ENCODE measurements at regions not wholly inside any gene's neighbourhood (a gene's known extent, or its start where the extent isn't known, plus 50 kb on each side); places are given as distances from the start of the nearest gene placed in this dataset.
"Not testable (repeated sequence)": the region's sequence is repeated elsewhere in the genome, so short reads cannot be mapped to it uniquely, and the experiment has no call there.

GRCh38 chr1:91148641-91149069, 126.8 kb upstream of the ZNF644 start:
- no peak for DNase-seq

GRCh38 chr1:91141858-91142257, 120.0 kb upstream of the ZNF644 start:
- DNase-seq = no peak

- no peak for DNase-seq
Observed at GRCh38 chr1:91138959-91139358, 117.1 kb upstream of the ZNF644 start.

DNA sequence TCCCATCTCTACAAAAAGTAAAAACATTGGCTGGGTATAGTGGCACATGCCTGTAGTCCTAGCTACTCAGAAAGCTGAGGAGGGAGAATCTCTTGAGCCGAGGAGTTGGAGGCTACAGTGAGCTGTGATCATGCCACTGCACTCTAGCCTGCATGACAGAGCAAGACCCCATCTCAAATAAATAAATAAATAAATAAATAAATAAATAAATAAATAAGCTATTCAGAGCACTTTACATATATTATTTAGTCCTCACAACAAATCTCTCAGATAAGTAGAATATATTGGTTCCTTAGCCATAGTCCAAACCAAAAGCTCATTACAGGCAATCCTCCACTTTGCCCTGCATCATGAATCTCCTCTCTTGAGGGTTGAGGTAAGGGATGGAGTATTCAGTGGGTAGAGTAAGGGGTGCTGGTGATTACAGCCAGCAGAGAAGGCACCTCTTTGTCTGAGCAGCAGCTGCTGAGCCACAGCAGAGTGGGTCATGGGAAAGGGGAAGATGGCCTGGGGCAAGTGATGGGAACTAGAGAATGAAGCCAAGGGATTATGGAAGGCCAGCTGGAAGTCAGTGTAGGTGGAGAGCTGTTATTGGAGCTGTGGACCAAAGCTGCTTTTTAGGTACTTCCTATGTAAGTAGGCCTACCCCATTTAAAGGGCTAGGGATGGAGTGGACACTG, 115.5 kb upstream of the ZNF644 start:
- no peak for DNase-seq

- DNase-seq = no peak
Observed at GRCh38 chr1:91135799-91136198, 114.0 kb upstream of the ZNF644 start.

GRCh38 chr1:91133248-91133647, 111.4 kb upstream of the ZNF644 start:
- no peak for DNase-seq

GRCh38 chr1:91130256-91130985, 108.6 kb upstream of the ZNF644 start:
- DNase-seq = no peak

DNA sequence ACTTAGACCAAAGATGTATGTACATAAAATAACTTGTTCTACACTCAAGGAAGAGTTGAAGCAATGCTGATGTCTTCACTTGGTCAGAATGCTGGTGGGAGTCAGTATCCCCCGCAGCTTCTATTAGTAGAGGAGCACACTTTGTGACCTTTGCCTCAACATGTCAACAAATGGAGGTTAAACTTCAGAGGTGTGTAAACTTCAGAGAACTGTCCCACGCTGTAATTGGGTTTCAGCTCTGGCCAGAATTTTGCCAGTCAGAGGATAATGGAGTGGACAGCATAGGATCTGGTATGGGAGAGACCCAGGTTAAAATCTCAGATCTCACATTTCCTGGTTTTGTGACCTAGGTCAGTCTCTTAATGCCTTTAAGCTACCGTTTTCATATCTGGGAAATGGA, 107.6 kb upstream of the ZNF644 start:
- no peak for DNase-seq

DNA sequence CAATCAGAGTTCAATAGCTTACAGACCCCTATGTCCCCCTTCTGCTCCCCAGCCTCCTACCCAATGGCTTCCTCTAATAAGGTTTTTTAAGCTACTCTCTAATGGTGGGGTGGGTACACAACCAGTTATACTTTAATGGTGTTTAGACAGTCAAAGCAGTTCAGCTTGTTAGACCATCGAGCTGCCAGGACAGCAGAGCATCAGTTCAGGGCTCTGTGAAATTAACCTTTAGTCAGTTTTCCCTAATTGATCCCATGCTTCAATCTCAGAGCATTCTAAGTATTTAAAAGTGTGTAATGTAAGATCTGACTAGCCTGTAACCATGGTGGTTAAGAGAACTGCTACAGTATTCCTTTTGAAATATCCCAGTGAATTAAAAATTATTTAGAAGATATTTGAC, 107.2 kb upstream of the ZNF644 start:
- no peak for DNase-seq

DNA sequence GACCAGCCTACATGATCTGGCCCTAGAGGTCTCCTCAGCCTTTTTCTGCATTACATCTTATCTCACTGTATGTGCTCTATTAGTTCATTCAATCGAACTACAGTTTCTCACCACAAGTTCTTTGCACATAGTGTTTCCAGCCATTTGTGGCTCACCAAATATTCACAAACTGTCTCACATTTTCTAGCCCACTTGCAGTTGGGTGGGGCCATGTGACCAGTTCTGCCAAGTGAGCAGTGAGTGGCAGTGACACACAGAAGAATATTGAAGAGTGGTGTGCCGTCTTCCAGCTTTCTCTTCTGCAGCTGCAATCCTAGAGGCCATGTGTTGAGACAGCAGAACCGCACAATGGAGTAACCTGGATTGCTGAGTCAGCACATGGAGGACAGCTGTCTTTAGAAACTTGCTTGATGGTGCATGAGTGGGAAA, 103.2 kb upstream of the ZNF644 start:
- peak in 1 of 2 donors; percentile 29 for DNase-seq

DNA sequence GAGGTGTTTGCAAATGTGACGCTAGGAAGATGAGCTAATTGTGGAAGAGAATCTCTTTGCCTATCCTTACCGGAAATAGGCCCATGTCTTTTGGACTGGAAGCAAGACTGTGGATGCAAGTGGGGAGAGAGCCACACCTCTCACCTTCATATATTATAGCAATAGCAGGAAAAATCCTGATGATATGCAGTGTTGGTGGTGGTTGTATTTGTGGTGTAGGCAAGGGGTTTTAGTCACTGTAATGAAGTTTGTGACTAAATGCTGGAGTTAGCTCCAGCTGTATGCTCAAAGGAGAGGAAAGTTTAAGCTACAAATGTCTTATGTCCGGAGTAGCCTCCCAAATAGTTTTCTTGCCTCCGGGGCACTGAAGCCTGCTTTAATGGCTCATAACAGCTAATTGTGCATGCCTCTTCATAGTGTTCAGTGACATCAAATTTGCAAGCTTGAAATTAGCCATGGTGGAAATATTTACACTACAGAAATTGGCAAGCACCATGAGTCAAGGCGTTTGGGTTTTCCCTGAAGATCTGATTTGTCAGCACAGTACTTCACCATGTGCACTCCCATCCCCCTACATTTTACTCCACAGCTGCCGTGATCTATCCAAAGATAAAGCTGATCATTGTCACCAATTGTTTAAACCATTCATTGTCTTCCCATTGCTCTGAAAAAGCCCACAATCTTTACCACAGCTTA, 102.6 kb upstream of the ZNF644 start:
- no peak for DNase-seq

GRCh38 chr1:91123773-91124172, 101.9 kb upstream of the ZNF644 start:
- no peak for DNase-seq

DNA sequence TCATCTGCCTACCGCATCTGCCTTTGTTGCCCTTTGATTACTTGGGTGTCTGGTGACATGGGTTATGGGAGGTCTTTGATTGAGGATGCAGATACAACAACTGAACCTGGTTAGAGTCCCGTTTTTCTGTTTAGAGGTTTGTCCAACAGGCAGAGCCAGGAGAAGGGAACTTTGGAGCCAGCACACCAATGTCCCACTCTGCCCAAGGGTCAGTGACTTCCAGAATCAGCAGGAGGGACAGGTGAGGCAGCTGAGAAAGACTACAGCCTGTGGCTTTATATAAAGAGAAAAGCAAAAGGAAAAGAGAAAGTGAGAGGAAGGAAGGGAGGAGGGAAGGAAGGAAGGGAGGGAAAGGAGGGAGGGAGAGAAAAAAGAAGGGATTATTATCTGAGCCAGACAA, 101.5 kb upstream of the ZNF644 start:
- no peak for DNase-seq

DNA sequence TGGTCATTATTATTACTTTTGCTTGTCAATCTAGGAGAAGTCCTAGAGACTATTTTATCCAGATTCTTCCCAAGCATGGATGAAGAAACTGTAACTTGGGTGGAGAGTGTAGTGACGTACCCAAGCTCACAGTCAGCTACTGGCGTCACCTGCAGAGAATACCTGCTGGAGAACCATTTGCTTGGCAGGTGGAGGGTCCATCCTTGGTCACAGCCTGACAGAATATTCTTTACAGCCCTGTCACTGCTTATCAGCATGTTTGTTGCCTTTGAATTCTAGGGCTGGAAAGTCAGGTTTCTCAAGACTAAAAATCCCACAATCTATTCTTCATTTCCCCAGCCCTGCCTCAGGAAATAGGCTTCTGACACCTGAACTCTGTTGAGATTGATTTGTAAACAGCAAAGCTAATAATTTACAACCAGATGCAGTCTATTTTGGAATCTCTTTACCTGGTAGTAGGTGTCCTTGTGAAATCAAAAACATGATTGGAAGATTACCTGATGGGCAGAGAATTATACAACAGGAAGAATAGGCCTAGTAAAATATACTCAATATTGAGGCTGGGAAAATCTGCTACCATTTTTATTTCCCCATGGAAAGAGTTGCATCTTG, 100.4 kb upstream of the ZNF644 start:
- DNase-seq = no peak

DNA sequence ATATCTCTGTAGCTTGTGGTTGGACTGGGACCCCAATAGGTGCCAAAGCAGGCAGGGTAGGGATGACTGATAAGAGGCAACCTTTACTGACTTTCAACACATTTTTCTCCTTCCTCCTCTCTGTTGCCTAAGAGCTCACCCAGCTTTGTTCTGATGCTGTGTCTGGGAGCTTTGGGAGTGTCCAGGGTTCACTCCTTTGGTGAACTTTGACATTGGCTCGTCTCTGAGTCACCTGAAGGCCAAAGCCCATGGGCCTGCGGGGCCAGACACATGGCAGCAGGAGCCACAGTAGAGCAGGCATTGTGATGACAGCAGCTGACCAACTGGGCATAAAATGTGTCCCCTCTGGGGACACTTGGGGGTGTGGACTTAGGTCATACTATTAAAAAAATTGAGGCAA, 99.5 kb upstream of the ZNF644 start:
- DNase-seq = no peak

GRCh38 chr1:91120936-91121335, 99.1 kb upstream of the ZNF644 start:
- DNase-seq = no peak

- no peak for DNase-seq
Observed at GRCh38 chr1:91120421-91120820, 98.6 kb upstream of the ZNF644 start.

GRCh38 chr1:91104712-91105111, 82.9 kb upstream of the ZNF644 start:
- no peak for DNase-seq

DNA sequence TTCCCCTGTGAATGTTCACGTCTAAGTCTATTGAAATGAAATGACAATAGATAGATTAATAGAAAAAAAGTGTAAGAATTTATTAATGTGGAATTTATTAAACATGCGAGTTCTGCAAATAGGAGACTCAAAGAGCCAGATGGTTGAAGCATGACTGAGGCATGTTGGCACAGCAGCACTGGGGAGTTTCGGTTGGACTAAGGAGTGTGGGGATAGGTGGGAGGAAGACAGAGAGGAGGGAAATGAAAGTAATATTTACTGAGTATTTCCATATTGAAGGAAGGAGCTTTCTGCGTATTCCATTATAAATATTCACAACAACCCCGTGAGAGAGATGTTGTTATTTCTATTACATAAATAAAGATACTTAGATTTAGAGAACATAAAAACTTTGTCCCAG, 79.5 kb upstream of the ZNF644 start:
- DNase-seq = no peak

DNA sequence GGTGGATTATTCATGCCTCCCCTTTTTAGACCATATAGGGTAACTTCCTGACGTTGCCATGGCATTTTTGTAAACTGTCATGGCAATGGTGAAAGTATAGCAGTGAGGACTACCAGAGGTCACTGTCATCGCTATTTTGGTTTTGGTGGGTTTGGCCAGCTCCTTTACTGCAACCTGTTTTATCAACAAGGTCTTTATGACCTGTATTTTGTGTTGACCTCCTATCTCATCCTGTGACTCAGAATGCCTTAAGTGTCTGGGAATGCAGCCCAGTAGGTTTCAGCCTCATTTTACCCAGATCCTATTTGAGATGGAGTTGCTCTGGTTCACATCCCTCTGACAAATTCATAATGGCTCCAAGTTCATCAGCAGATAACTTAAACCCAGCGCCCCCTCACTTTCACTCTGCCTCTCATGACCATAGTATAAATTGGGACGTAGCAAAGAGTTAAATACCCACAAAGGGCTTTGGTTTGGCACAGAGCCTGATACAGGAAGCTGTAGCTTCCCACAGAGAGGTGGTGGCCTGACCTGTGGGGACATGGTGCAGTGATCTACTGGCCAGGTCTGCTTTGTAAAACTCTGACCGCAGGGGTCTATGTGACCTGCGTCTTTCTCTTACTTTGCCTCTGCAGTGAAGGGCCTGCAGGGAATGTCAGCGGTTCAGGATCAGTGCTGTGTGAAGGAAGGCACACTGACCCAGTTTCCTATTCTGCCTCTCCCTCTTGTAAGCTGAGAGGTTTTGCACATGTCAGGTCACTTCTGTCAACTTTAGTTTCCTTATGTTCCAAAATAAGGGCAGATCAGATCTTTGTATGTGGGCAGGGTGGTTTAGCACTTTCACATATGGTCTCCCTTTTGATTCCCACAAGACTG, 78.1 kb upstream of the ZNF644 start:
- DNase-seq = peak in 1 of 2 donors; percentile 13

- no peak for DNase-seq
Observed at GRCh38 chr1:91098299-91098906, 76.6 kb upstream of the ZNF644 start.

- DNase-seq = not testable (repeated sequence)
Observed at GRCh38 chr1:91095321-91095720, 73.5 kb upstream of the ZNF644 start.
